Lung (tissue), 11 donors: ENCODE measurements at regions not wholly inside any gene's neighbourhood (a gene's known extent, or its start where the extent isn't known, plus 50 kb on each side); places are given as distances from the start of the nearest gene placed in this dataset.

Source experiments
- ATAC-seq: fragments of 200-7000 bp; cut with Tn5 transposase; one replicate; pipeline ENCODE4 v1.9.1; 2020; ENCODE audit warnings: moderate number of reproducible peaks; ENCODE audit not compliant: insufficient read depth, low FRiP score
- DNase-seq, 3 donors: peaks; one replicate each; pipeline ENCODE4 v3.0.0-alpha.2; 2013 to 2017
- H3K27ac ChIP-seq, 2 donors: one replicate each; pipeline ENCODE4 v1.5.1; 2013; ENCODE audit warnings: mild to moderate bottlenecking in 2 of 2, moderate library complexity in 2 of 2, control low read depth in 1 of 2, inconsistent platforms in 1 of 2, low read depth in 1 of 2, low read length in 1 of 2
- H3K27me3 ChIP-seq, 3 donors: one replicate each; pipeline ENCODE4 v1.5.1; 2013; ENCODE audit warnings: low read length in 2 of 3; ENCODE audit not compliant: control insufficient read depth in 3 of 3, insufficient read depth in 3 of 3
- H3K36me3 ChIP-seq, 4 donors: one replicate each; pipeline ENCODE4 v1.5.1; 2013; ENCODE audit warnings: low read length in 4 of 4, mild to moderate bottlenecking in 1 of 4, moderate library complexity in 1 of 4; ENCODE audit not compliant: control insufficient read depth in 4 of 4, insufficient read depth in 4 of 4
- H3K4me1 ChIP-seq, 5 donors: one replicate each; pipeline ENCODE4 v1.5.1; 2013; ENCODE audit warnings: low read length in 5 of 5, mild to moderate bottlenecking in 2 of 5, moderate library complexity in 1 of 5; ENCODE audit not compliant: control insufficient read depth in 5 of 5, insufficient read depth in 5 of 5
- H3K4me3 ChIP-seq: one replicate; pipeline ENCODE4 v1.5.1; 2013; ENCODE audit warnings: mild to moderate bottlenecking, control low read depth, moderate library complexity
- H3K9ac ChIP-seq, 2 donors: one replicate each; pipeline ENCODE4 v1.5.1; 2013; ENCODE audit warnings: low read length in 2 of 2, control low read depth in 1 of 2; ENCODE audit not compliant: insufficient read depth in 1 of 2
- H3K9me3 ChIP-seq, 4 donors: one replicate each; pipeline ENCODE4 v1.5.1; 2013; ENCODE audit warnings: low read length in 3 of 4, mild to moderate bottlenecking in 1 of 4, moderate library complexity in 1 of 4; ENCODE audit not compliant: control insufficient read depth in 4 of 4, insufficient read depth in 3 of 4
- CTCF ChIP-seq: IDR thresholded peaks from 2 replicates; pipeline ENCODE4 v1.5.1; 2012; ENCODE audit warnings: mild to moderate bottlenecking; ENCODE audit errors: control extremely low read depth, extremely low read depth
- WGBS, 2 donors: extraction: QIAGEN DNeasy Blood & Tissue Kit; methylation state at CpG; one replicate each; pipeline ENCODE4 v1.1.7; 2013; 5-methylcytosine and 5-hydroxymethylcytosine counted together
- donor health status: control.
- donor health status: control.
- donor health status: Bipolar disorder and iron deficiency.
- donor health status: healthy.
- donor health status: DM: yes; HTN: yes; CAD: no.

- H3K36me3 ChIP-seq = no peaks in the 10 kb centered on the region
- 92 to 93% methylated on average over 2 of the region's 2 CpGs for WGBS, 2 donors
- H3K4me3 ChIP-seq = no peak overlapping the region
- peaks cover 0 to 6% (median 0%) of the 10 kb centered on the region in 3 donors for H3K27me3 ChIP-seq
- H3K4me1 ChIP-seq = no peaks in the 10 kb centered on the region
- no peak overlapping the region for H3K27ac ChIP-seq
- no peak for TF ChIP-seq CTCF
- DNase-seq = no peak
- H3K9ac ChIP-seq = no peak overlapping the region
- peaks cover 0 to 11% (median 0%) of the 10 kb centered on the region in 4 donors for H3K9me3 ChIP-seq
- ATAC-seq = no peak
These were observed 157.7 kb upstream of the LHX1 start for GRCh38 chr17:36779550-36779949.

GRCh38 chr17:36784633-36785032 lies 152.6 kb upstream of the LHX1 start:
- no peak overlapping the region for H3K27ac ChIP-seq
- no peak overlapping the region for H3K4me3 ChIP-seq
- WGBS, 2 donors = 85 to 86% methylated on average over 1 of the region's 1 CpG
- peaks cover 0 to 8% (median 0%) of the 10 kb centered on the region in 4 donors for H3K9me3 ChIP-seq
- no peaks in the 10 kb centered on the region for H3K4me1 ChIP-seq
- no peak overlapping the region for H3K9ac ChIP-seq
- ATAC-seq = no peak
- no peak for DNase-seq
- peaks cover 0 to 7% (median 0%) of the 10 kb centered on the region in 3 donors for H3K27me3 ChIP-seq
- no peaks in the 10 kb centered on the region for H3K36me3 ChIP-seq
- TF ChIP-seq CTCF = no peak

- no peak for DNase-seq
- Histone ChIP-seq H3K9me3 (peaks cover 0 to 6% (median 0%) of the 10 kb centered on the region in 4 donors), H3K36me3 (no peaks in the 10 kb centered on the region), H3K4me3 (no peak overlapping the region), H3K9ac (no peak overlapping the region), H3K4me1 (no peaks in the 10 kb centered on the region), H3K27ac (no peak overlapping the region), H3K27me3 (peaks cover 0 to 14% (median 9%) of the 10 kb centered on the region in 3 donors)
- 75 to 78% methylated on average over 2 of the region's 2 CpGs for WGBS, 2 donors
- no peak for ATAC-seq
- no peak for TF ChIP-seq CTCF
These were observed 150.4 kb upstream of the LHX1 start for GRCh38 chr17:36786867-36787266.
